ENCODE measurements at regions not wholly inside any gene's neighbourhood (a gene's known extent, or its start where the extent isn't known, plus 50 kb on each side); places are given as distances from the start of the nearest gene placed in this dataset.
"Not testable (repeated sequence)": the region's sequence is repeated elsewhere in the genome, so short reads cannot be mapped to it uniquely, and the experiment has no call there.

GRCh38 chr7:56828078-56828860 lies 304.0 kb downstream of the ZNF479 start:
- not testable (repeated sequence) for DNase-seq

GRCh38 chr7:56827539-56827938 lies 304.7 kb downstream of the ZNF479 start:
- ATAC-seq; H3K36me3 ChIP-seq; intact Hi-C loops (cut with DNase I); H3K4me1 ChIP-seq; H3K4me3 ChIP-seq; DNase-seq; H3K27me3 ChIP-seq; H3K27ac ChIP-seq: not testable (repeated sequence)
- 81 to 90% methylated on average over 9 to 12 of the region's 16 CpGs for WGBS, 2 donors
- H3K9me3 ChIP-seq: peaks cover 0 to 21% (median 0%) of the 10 kb centered on the region in 11 donors

More at GRCh38 chr7:56828078-56828860, 304.0 kb downstream of the ZNF479 start:
- intact Hi-C loops (cut with DNase I); H3K27ac ChIP-seq; H3K36me3 ChIP-seq; H3K27me3 ChIP-seq; ATAC-seq; H3K4me3 ChIP-seq; H3K4me1 ChIP-seq: not testable (repeated sequence)
- 83 to 86% methylated on average over 29 to 34 of the region's 36 CpGs for WGBS, 2 donors
- H3K9me3 ChIP-seq: peaks cover 0 to 21% (median 0%) of the 10 kb centered on the region in 11 donors

- intact Hi-C loops (cut with DNase I); DNase-seq; H3K36me3 ChIP-seq; ATAC-seq; H3K27ac ChIP-seq; H3K27me3 ChIP-seq; H3K4me1 ChIP-seq; H3K4me3 ChIP-seq: not testable (repeated sequence)
- H3K9me3 ChIP-seq: peaks cover 0 to 21% (median 0%) of the 10 kb centered on the region in 11 donors
- WGBS, 2 donors: 85 to 93% methylated on average over 13 to 18 of the region's 19 CpGs
Observed at GRCh38 chr7:56826556-56826955, 305.7 kb downstream of the ZNF479 start.

GRCh38 chr7:56825756-56826540 lies 306.3 kb downstream of the ZNF479 start:
- WGBS, 2 donors: 88 to 89% methylated on average over 19 to 31 of the region's 38 CpGs
- H3K27ac ChIP-seq; H3K27me3 ChIP-seq; H3K4me1 ChIP-seq; H3K4me3 ChIP-seq; ATAC-seq; H3K36me3 ChIP-seq; DNase-seq; intact Hi-C loops (cut with DNase I): not testable (repeated sequence)
- H3K9me3 ChIP-seq: peaks cover 0 to 21% (median 0%) of the 10 kb centered on the region in 11 donors

- ATAC-seq; DNase-seq; H3K4me3 ChIP-seq; H3K27ac ChIP-seq; H3K4me1 ChIP-seq; H3K36me3 ChIP-seq; H3K27me3 ChIP-seq; intact Hi-C loops (cut with DNase I): not testable (repeated sequence)
- WGBS, 2 donors: 85 to 86% methylated on average over 15 of the region's 17 CpGs
- H3K9me3 ChIP-seq: peaks cover 0 to 21% (median 0%) of the 10 kb centered on the region in 11 donors
Observed at GRCh38 chr7:56825121-56825520, 307.1 kb downstream of the ZNF479 start.

- H3K4me3 ChIP-seq; H3K27me3 ChIP-seq; H3K4me1 ChIP-seq; H3K27ac ChIP-seq; ATAC-seq; intact Hi-C loops (cut with DNase I); H3K36me3 ChIP-seq; DNase-seq: not testable (repeated sequence)
- WGBS, 2 donors: 90 to 91% methylated on average over 21 to 29 of the region's 44 CpGs
- peaks cover 0 to 21% (median 0%) of the 10 kb centered on the region in 11 donors for H3K9me3 ChIP-seq
Observed at GRCh38 chr7:56823872-56824635, 308.2 kb downstream of the ZNF479 start.

- H3K4me1 ChIP-seq; H3K36me3 ChIP-seq; ATAC-seq; H3K27me3 ChIP-seq; H3K27ac ChIP-seq; intact Hi-C loops (cut with DNase I); H3K4me3 ChIP-seq; DNase-seq: not testable (repeated sequence)
- H3K9me3 ChIP-seq: peaks cover 0 to 18% (median 0%) of the 10 kb centered on the region in 11 donors
- WGBS, 2 donors: 91% methylated on average over 7 to 12 of the region's 15 CpGs
Observed at GRCh38 chr7:56823231-56823630, 309.0 kb downstream of the ZNF479 start.

- ATAC-seq; H3K4me1 ChIP-seq; intact Hi-C loops (cut with DNase I); H3K9me3 ChIP-seq; H3K4me3 ChIP-seq; H3K27me3 ChIP-seq; DNase-seq; H3K27ac ChIP-seq; H3K36me3 ChIP-seq: not testable (repeated sequence)
- 88 to 89% methylated on average over 6 of the region's 18 CpGs for WGBS, 2 donors
Observed at GRCh38 chr7:56822153-56822552, 310.1 kb downstream of the ZNF479 start.

GRCh38 chr7:56821561-56821960 lies 310.7 kb downstream of the ZNF479 start:
- 86 to 97% methylated on average over 2 to 10 of the region's 20 CpGs for WGBS, 2 donors
- H3K9me3 ChIP-seq; H3K4me3 ChIP-seq; H3K4me1 ChIP-seq; ATAC-seq; intact Hi-C loops (cut with DNase I); H3K36me3 ChIP-seq; DNase-seq; H3K27ac ChIP-seq; H3K27me3 ChIP-seq: not testable (repeated sequence)

- ATAC-seq; H3K27ac ChIP-seq; DNase-seq; H3K4me3 ChIP-seq; H3K4me1 ChIP-seq; intact Hi-C loops (cut with DNase I); H3K27me3 ChIP-seq; H3K36me3 ChIP-seq; H3K9me3 ChIP-seq: not testable (repeated sequence)
- WGBS, 2 donors: 93 to 100% methylated on average over 5 to 14 of the region's 22 CpGs
Observed at GRCh38 chr7:56818261-56818660, 314.0 kb downstream of the ZNF479 start.
